Chondrocyte (in vitro differentiated cells): ENCODE measurements at regions not wholly inside any gene's neighbourhood (a gene's known extent, or its start where the extent isn't known, plus 50 kb on each side); places are given as distances from the start of the nearest gene placed in this dataset.

Source experiments
- DNase-seq: peaks from one replicate; pipeline ENCODE4 v3.0.0; 2021; ENCODE audit warnings: mixed read lengths, low spot score
- H3K27ac Mint-ChIP-seq: one replicate; pipeline ENCODE4 v1.8.0; 2021; ENCODE audit warnings: mild to moderate bottlenecking, moderate library complexity, mixed read lengths; ENCODE audit not compliant: unreplicated experiment
- H3K27me3 Mint-ChIP-seq: 2 replicates; pipeline ENCODE4 v1.8.0; 2021; ENCODE audit warnings: low read depth, mixed read lengths
- H3K36me3 Mint-ChIP-seq: 2 replicates; pipeline ENCODE4 v1.8.0; 2021; ENCODE audit warnings: low read depth, mixed read lengths
- H3K4me1 Mint-ChIP-seq: 2 replicates; pipeline ENCODE4 v1.8.0; 2021; ENCODE audit warnings: low read depth, mild to moderate bottlenecking, mixed read lengths
- H3K4me3 Mint-ChIP-seq: one replicate; pipeline ENCODE4 v1.8.0; 2021; ENCODE audit warnings: mild to moderate bottlenecking, moderate library complexity, mixed read lengths; ENCODE audit not compliant: unreplicated experiment
- H3K9me3 Mint-ChIP-seq: 2 replicates; pipeline ENCODE4 v1.8.0; 2021; ENCODE audit warnings: low read depth, mixed read lengths
- CTCF ChIP-seq: fragments of 200-600 bp; sonication (generic); IDR thresholded peaks from 2 replicates; pipeline ENCODE4 v1.5.0; 2021; ENCODE audit warnings: antibody characterized with exemption, mild to moderate bottlenecking, moderate library complexity

- TF ChIP-seq CTCF, result no peak
- Mint-ChIP-seq H3K27me3 (peaks cover 43% of the 10 kb centered on the region), H3K36me3 (no peaks in the 10 kb centered on the region), H3K4me3 (no peak overlapping the region), H3K27ac (no peak overlapping the region), H3K4me1 (no peaks in the 10 kb centered on the region), H3K9me3 (peaks cover 6% of the 10 kb centered on the region)
- no peak for DNase-seq
These were observed 136.2 kb downstream of the NDUFA12 start for GRCh38 chr12:94867066-94867855.

GRCh38 chr12:94864987-94865386 is 138.5 kb downstream of the NDUFA12 start:
- TF ChIP-seq CTCF, result no peak
- Mint-ChIP-seq H3K4me1 (no peaks in the 10 kb centered on the region), H3K4me3 (no peak overlapping the region), H3K9me3 (peaks cover 6% of the 10 kb centered on the region), H3K27me3 (peaks cover 34% of the 10 kb centered on the region), H3K36me3 (no peaks in the 10 kb centered on the region), H3K27ac (no peak overlapping the region)
- DNase-seq, result no peak

GRCh38 chr12:94863321-94864035 is 140.0 kb downstream of the NDUFA12 start:
- H3K27ac Mint-ChIP-seq, result no peak overlapping the region
- H3K9me3 Mint-ChIP-seq, result peaks cover 6% of the 10 kb centered on the region
- H3K36me3 Mint-ChIP-seq, result no peaks in the 10 kb centered on the region
- no peaks in the 10 kb centered on the region for H3K4me1 Mint-ChIP-seq
- H3K27me3 Mint-ChIP-seq, result peaks cover 42% of the 10 kb centered on the region
- no peak for DNase-seq
- no peak for TF ChIP-seq CTCF
- no peak overlapping the region for H3K4me3 Mint-ChIP-seq

- peaks cover 48% of the 10 kb centered on the region for H3K27me3 Mint-ChIP-seq
- no peak for TF ChIP-seq CTCF
- H3K36me3 Mint-ChIP-seq, result no peaks in the 10 kb centered on the region
- H3K27ac Mint-ChIP-seq, result no peak overlapping the region
- no peaks in the 10 kb centered on the region for H3K4me1 Mint-ChIP-seq
- H3K9me3 Mint-ChIP-seq, result peaks cover 6% of the 10 kb centered on the region
- no peak for DNase-seq
- H3K4me3 Mint-ChIP-seq, result no peak overlapping the region
These were observed 141.1 kb downstream of the NDUFA12 start for GRCh38 chr12:94862421-94862820.

GRCh38 chr12:94856324-94856723 is 147.2 kb downstream of the NDUFA12 start:
- no peak for TF ChIP-seq CTCF
- H3K27me3 Mint-ChIP-seq, result peaks cover 50% of the 10 kb centered on the region
- H3K4me1 Mint-ChIP-seq, result no peaks in the 10 kb centered on the region
- peaks cover 10% of the 10 kb centered on the region for H3K9me3 Mint-ChIP-seq
- H3K4me3 Mint-ChIP-seq, result no peak overlapping the region
- no peak for DNase-seq
- no peak overlapping the region for H3K27ac Mint-ChIP-seq
- H3K36me3 Mint-ChIP-seq, result peaks cover 1% of the 10 kb centered on the region
